Breast epithelium (tissue), 4 donors: ENCODE measurements at regions not wholly inside any gene's neighbourhood (a gene's known extent, or its start where the extent isn't known, plus 50 kb on each side); places are given as distances from the start of the nearest gene placed in this dataset.

Experiments used
- DNase-seq, 2 donors: peaks; one replicate each; pipeline ENCODE4 v3.0.0-alpha.2; 2019; ENCODE audit warnings: low spot score in 2 of 2
- H3K27ac ChIP-seq, 2 donors: fragments of 200-600 bp; sonication (generic) in 1 of 2; one replicate each; pipeline ENCODE4 v1.5.1; 2016 to 2019; ENCODE audit warnings: mild to moderate bottlenecking in 1 of 2
- H3K27me3 ChIP-seq, 2 donors: fragments of 200-600 bp; sonication (generic) in 1 of 2; one replicate each; pipeline versions ENCODE4 v1.5.1 to v1.6.0; 2017 to 2019; ENCODE audit warnings: control low read depth in 1 of 2, mild to moderate bottlenecking in 1 of 2
- H3K36me3 ChIP-seq: fragments of 200-600 bp; one replicate; pipeline ENCODE4 v1.5.1; 2019
- H3K4me1 ChIP-seq, 2 donors: fragments of 200-600 bp; sonication (generic); one replicate each; pipeline ENCODE4 v1.5.1; 2016 to 2019; ENCODE audit warnings: control low read depth in 1 of 2
- H3K4me3 ChIP-seq, 3 donors: fragments of 200-600 bp; sonication (generic); 1 replicate in 2 of 3; 2 replicates in 1 of 3; pipeline ENCODE4 v1.5.1; 2016 to 2019; ENCODE audit warnings: mild to moderate bottlenecking in 3 of 3, moderate library complexity in 2 of 3
- H3K9me3 ChIP-seq, 2 donors: fragments of 200-600 bp; sonication (generic) in 1 of 2; one replicate each; pipeline ENCODE4 v1.5.1; 2016 to 2019; ENCODE audit warnings: control low read depth in 1 of 2
- CTCF ChIP-seq, 3 donors: fragments of 450-650 bp; IDR thresholded peaks; one replicate each; pipeline ENCODE4 v1.5.1; 2016 to 2017; ENCODE audit warnings: antibody characterized with exemption in 3 of 3, mild to moderate bottlenecking in 3 of 3, moderate library complexity in 3 of 3
- POLR2A ChIP-seq: fragments of 450-650 bp; IDR thresholded peaks from one replicate; pipeline ENCODE4 v1.6.1; 2016; ENCODE audit warnings: antibody characterized with exemption, mild to moderate bottlenecking, moderate library complexity
- POLR2AphosphoS5 ChIP-seq, 3 donors: sonication (generic); formaldehyde crosslinking; IDR thresholded peaks; one replicate each; pipeline ENCODE4 v1.6.1; 2017; ENCODE audit warnings: antibody characterized with exemption in 3 of 3
- intact Hi-C: fragments of 100-400 bp; cut with DNase I; formaldehyde crosslinking; loops from one replicate; pipeline ENCODE4 v1.15.1; 2023; ENCODE audit warnings: low total_unique reads

- Histone ChIP-seq H3K27ac (peak overlapping the region; percentile 37 to 67), H3K36me3 (no peaks in the 10 kb centered on the region), H3K27me3 (no peaks in the 10 kb centered on the region), H3K4me3 (peak overlapping the region in 1 of 3 donors; percentile 30), H3K9me3 (no peaks in the 10 kb centered on the region), H3K4me1 (no peaks in the 10 kb centered on the region)
- no peak for DNase-seq
- intact Hi-C loops = no loop called here
- no peak for TF ChIP-seq POLR2AphosphoS5 (IDR thresholded peaks at IDR 0.05)
- no peak for TF ChIP-seq CTCF (IDR thresholded peaks at IDR 0.05)
- TF ChIP-seq POLR2A = no peak
Measured at GRCh38 chr2:205902900-205903237, 183.1 kb downstream of the INO80D start.

GRCh38 chr2:205902041-205902899, 183.7 kb downstream of the INO80D start:
- no peak for DNase-seq

GRCh38 chr2:205901491-205901890, 184.5 kb downstream of the INO80D start:
- intact Hi-C loops = no loop called here
- no peak for DNase-seq
- TF ChIP-seq POLR2A = no peak
- no peak for TF ChIP-seq CTCF (IDR thresholded peaks at IDR 0.05)
- no peak for TF ChIP-seq POLR2AphosphoS5 (IDR thresholded peaks at IDR 0.05)
- Histone ChIP-seq H3K36me3 (no peaks in the 10 kb centered on the region), H3K9me3 (no peaks in the 10 kb centered on the region), H3K4me1 (no peaks in the 10 kb centered on the region), H3K4me3 (no peak overlapping the region), H3K27ac (peak overlapping the region in 1 of 2 donors; percentile 22), H3K27me3 (no peaks in the 10 kb centered on the region)

More at GRCh38 chr2:205902041-205902899, 183.7 kb downstream of the INO80D start:
- TF ChIP-seq POLR2A (no peak), CTCF (IDR thresholded peaks at IDR 0.05) (no peak), POLR2AphosphoS5 (IDR thresholded peaks at IDR 0.05) (no peak)
- H3K36me3 ChIP-seq = no peaks in the 10 kb centered on the region
- peak overlapping the region; percentile 37 to 67 for H3K27ac ChIP-seq
- peak overlapping the region in 1 of 3 donors; percentile 30 for H3K4me3 ChIP-seq
- H3K9me3 ChIP-seq = no peaks in the 10 kb centered on the region
- no peaks in the 10 kb centered on the region for H3K4me1 ChIP-seq
- intact Hi-C loops = no loop called here
- H3K27me3 ChIP-seq = no peaks in the 10 kb centered on the region

GRCh38 chr2:205898744-205899143, 187.2 kb downstream of the INO80D start:
- H3K9me3 ChIP-seq = no peaks in the 10 kb centered on the region
- intact Hi-C loops = no loop called here
- TF ChIP-seq POLR2A = no peak
- TF ChIP-seq POLR2AphosphoS5 (IDR thresholded peaks at IDR 0.05) = no peak
- TF ChIP-seq CTCF (IDR thresholded peaks at IDR 0.05) = no peak
- no peaks in the 10 kb centered on the region for H3K27me3 ChIP-seq
- no peaks in the 10 kb centered on the region for H3K36me3 ChIP-seq
- H3K27ac ChIP-seq = no peak overlapping the region
- H3K4me1 ChIP-seq = no peaks in the 10 kb centered on the region
- DNase-seq = no peak
- no peak overlapping the region for H3K4me3 ChIP-seq

- H3K27me3 ChIP-seq = no peaks in the 10 kb centered on the region
- no peak overlapping the region for H3K4me3 ChIP-seq
- H3K4me1 ChIP-seq = peaks cover 0 to 7% of the 10 kb centered on the region in 2 donors
- no peaks in the 10 kb centered on the region for H3K36me3 ChIP-seq
- intact Hi-C loops = no loop called here
- H3K27ac ChIP-seq = no peak overlapping the region
- TF ChIP-seq CTCF (IDR thresholded peaks at IDR 0.05) (no peak), POLR2AphosphoS5 (IDR thresholded peaks at IDR 0.05) (no peak), POLR2A (no peak)
- no peak for DNase-seq
- H3K9me3 ChIP-seq = no peaks in the 10 kb centered on the region
Measured at GRCh38 chr2:205895981-205896655, 189.9 kb downstream of the INO80D start.
